ENCODE measurements at regions not wholly inside any gene's neighbourhood (a gene's known extent, or its start where the extent isn't known, plus 50 kb on each side); places are given as distances from the start of the nearest gene placed in this dataset.

DNA sequence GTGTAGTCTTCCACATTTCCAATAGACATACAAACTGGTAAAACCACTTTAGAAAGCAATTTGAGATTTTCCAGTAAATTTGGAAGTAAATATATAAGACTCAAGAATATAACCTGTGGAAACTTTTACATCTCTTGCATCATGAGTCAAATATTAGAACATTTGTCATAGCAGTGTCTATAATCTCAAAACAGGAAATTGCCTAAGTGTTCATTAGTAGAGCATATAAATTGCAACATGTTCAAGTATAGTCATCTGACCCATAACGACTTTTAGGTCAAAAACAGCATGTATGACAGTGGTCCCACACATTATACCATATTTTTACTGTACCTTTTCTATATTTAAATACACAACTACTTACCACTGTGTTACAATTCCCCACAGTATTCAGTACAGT lies 555.9 kb upstream of the VRK2 start:
- TF ChIP-seq, protein P1, sequence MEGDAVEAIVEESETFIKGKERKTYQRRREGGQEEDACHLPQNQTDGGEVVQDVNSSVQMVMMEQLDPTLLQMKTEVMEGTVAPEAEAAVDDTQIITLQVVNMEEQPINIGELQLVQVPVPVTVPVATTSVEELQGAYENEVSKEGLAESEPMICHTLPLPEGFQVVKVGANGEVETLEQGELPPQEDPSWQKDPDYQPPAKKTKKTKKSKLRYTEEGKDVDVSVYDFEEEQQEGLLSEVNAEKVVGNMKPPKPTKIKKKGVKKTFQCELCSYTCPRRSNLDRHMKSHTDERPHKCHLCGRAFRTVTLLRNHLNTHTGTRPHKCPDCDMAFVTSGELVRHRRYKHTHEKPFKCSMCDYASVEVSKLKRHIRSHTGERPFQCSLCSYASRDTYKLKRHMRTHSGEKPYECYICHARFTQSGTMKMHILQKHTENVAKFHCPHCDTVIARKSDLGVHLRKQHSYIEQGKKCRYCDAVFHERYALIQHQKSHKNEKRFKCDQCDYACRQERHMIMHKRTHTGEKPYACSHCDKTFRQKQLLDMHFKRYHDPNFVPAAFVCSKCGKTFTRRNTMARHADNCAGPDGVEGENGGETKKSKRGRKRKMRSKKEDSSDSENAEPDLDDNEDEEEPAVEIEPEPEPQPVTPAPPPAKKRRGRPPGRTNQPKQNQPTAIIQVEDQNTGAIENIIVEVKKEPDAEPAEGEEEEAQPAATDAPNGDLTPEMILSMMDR (IDR thresholded peaks at IDR 0.05; ENCODE audit: low read length), result no peak
- no peak for TF ChIP-seq EZH2 (optimal IDR thresholded peaks at IDR 0.05; ENCODE audit: low read depth, low read length)
